ENCODE measurements at regions not wholly inside any gene's neighbourhood (a gene's known extent, or its start where the extent isn't known, plus 50 kb on each side); places are given as distances from the start of the nearest gene placed in this dataset.

DNA sequence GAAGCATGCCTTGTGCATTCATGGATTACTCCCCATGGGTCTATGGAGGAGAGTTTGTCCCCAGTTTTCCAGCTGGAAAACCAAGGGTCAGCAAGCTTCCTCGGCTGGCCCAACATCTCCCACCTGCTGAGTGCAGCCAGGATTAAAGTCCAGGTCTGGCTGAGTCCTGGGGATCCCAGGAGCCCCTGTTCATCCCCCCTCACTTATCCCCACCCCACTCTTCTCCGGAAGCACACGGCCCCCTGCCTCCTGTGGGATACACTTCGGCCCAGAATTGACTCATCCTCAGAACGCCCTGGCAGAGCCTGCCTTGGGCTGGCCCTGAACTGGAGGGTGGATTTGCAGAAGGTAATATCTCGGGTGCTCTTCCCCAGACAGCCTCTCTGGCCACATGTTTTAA, 276.1 kb downstream of the NPHP4 start:
- H3F3A ChIP-seq (ENCODE audit: control insufficient read depth, insufficient read depth), result no peaks in the 10 kb centered on the region
- peaks cover 12% of the 10 kb centered on the region for H3K4me1 ChIP-seq (ENCODE audit: control insufficient read depth, low read length)
- TF ChIP-seq, protein P1, sequence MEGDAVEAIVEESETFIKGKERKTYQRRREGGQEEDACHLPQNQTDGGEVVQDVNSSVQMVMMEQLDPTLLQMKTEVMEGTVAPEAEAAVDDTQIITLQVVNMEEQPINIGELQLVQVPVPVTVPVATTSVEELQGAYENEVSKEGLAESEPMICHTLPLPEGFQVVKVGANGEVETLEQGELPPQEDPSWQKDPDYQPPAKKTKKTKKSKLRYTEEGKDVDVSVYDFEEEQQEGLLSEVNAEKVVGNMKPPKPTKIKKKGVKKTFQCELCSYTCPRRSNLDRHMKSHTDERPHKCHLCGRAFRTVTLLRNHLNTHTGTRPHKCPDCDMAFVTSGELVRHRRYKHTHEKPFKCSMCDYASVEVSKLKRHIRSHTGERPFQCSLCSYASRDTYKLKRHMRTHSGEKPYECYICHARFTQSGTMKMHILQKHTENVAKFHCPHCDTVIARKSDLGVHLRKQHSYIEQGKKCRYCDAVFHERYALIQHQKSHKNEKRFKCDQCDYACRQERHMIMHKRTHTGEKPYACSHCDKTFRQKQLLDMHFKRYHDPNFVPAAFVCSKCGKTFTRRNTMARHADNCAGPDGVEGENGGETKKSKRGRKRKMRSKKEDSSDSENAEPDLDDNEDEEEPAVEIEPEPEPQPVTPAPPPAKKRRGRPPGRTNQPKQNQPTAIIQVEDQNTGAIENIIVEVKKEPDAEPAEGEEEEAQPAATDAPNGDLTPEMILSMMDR (IDR thresholded peaks at IDR 0.05; ENCODE audit: low read depth, low read length, poor library complexity, severe bottlenecking), result no peak
- no peak for TF ChIP-seq EZH2phosphoT487 (IDR thresholded peaks at IDR 0.05; ENCODE audit: borderline replicate concordance, low read length)
- H3K4me2 ChIP-seq (ENCODE audit: low read length), result no peak overlapping the region
- no peaks in the 10 kb centered on the region for H3K9me2 ChIP-seq (replicated peaks; ENCODE audit: control insufficient read depth, low read length)
- H3K27me3 ChIP-seq (ENCODE audit: control insufficient read depth, low read length), result 0 out of 2 replicates have a peak, but pooled peaks cover 2% of the 10 kb centered on the region
- no peak overlapping the region for H3K27ac ChIP-seq (ENCODE audit: low read depth, low read length)
- no peaks in the 10 kb centered on the region for H4K20me1 ChIP-seq (ENCODE audit: control insufficient read depth, insufficient read depth, low read depth, low read length)
- no peaks in the 10 kb centered on the region for H3K79me2 ChIP-seq (ENCODE audit: control insufficient read depth, low read length)
- H3K36me3 ChIP-seq (ENCODE audit: control insufficient read depth, low read length), result no peaks in the 10 kb centered on the region
- no peaks in the 10 kb centered on the region for H3K9me3 ChIP-seq (ENCODE audit: control insufficient read depth, insufficient read depth, low read length)
- no peak overlapping the region for H3K4me3 ChIP-seq (ENCODE audit: low read length)

DNA sequence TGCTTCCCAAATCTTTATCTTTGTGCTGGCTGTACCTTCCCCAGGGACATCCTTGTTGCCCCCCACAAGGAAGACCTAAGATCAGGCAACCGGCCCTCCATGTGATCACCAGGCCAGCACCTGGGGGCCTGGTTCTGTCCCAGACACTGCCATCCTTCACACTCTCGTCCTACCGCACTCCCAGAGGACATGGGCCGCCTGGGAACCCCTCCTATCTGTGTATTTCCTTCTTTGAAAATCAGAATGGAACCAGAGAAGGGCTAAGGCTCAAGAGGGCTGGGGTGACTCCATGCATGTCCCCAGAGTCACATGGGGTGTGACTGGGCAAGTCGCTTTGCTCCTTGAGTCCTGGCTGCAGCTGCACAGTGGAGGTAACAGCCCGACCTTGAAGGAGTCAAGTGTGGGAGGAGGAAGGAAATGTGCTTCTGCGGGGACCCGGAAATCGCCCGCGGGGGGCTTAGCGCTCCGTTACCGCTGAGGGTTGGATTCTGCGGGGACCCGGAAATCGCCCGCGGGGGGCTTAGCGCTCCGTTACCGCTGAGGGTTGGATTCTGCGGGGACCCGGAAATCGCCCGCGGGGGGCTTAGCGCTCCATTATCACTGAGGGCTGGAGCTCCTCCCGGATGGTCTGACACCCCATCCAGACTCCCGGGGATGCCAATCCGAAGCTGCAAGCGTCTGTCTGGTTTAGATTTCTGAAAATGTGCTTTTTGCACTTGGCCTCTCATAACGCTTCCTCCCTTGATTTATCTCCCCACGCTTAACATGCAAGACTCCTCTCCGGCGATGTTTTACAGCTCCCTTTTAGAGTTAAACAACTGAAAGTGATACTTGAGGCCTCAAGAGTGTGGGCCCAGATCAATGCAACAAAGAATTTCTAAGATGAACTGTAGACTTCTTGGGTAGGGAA, 278.9 kb downstream of the NPHP4 start:
- H3K9me3 ChIP-seq (ENCODE audit: control insufficient read depth, insufficient read depth, low read length), result peaks cover 3% of the 10 kb centered on the region; the same call in 1 of the 2 replicates
- no peaks in the 10 kb centered on the region for H3K9me2 ChIP-seq (replicated peaks; ENCODE audit: control insufficient read depth, low read length)
- no peaks in the 10 kb centered on the region for H3K36me3 ChIP-seq (ENCODE audit: control insufficient read depth, low read length)
- H3K27ac ChIP-seq (ENCODE audit: low read depth, low read length), result no peak overlapping the region
- H3F3A ChIP-seq (ENCODE audit: control insufficient read depth, insufficient read depth), result no peaks in the 10 kb centered on the region
- 0 out of 2 replicates have a peak, but pooled peaks cover 2% of the 10 kb centered on the region for H3K27me3 ChIP-seq (ENCODE audit: control insufficient read depth, low read length)
- no peak overlapping the region for H3K4me3 ChIP-seq (ENCODE audit: low read length)
- TF ChIP-seq, protein P1 (IDR thresholded peaks at IDR 0.05; ENCODE audit: low read depth, low read length, poor library complexity, severe bottlenecking), result no peak
- TF ChIP-seq EZH2phosphoT487 (IDR thresholded peaks at IDR 0.05; ENCODE audit: borderline replicate concordance, low read length), result no peak
- H4K20me1 ChIP-seq (ENCODE audit: control insufficient read depth, insufficient read depth, low read depth, low read length), result no peaks in the 10 kb centered on the region
- H3K4me2 ChIP-seq (ENCODE audit: low read length), result no peak overlapping the region
- H3K4me1 ChIP-seq (ENCODE audit: control insufficient read depth, low read length), result peaks cover 12% of the 10 kb centered on the region
- no peaks in the 10 kb centered on the region for H3K79me2 ChIP-seq (ENCODE audit: control insufficient read depth, low read length)

DNA sequence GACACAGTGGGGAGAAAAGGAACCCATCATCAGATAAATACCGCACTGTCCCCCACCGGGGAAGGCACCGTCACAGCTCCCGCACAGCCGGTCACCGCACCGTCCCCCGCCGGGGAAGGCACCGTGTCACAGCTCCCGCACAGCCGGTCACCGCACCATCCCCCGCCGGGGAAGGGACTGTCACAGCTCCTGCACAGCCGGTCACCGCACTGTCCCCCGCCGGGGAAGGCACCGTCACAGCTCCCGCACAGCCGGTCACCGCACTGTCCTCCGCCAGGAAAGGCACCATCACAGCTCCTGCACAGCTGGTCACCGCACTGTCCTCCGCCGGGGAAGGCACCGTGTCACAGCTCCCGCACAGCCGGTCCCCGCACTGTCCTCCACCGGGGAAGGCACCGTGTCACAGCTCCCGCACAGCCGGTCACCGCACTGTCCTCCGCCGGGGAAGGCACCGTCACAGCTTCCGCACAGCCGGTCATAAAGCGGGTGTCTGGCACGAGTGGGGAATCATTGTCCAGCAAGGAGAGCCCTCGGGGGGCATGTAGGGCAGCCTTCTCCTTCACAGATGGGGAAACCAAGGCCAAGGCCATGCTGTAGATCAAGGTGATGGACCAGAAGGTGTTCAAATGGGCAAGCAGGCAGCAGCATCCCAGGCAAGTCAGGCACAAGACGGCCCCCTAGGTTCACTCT, 280.1 kb downstream of the NPHP4 start:
- peaks cover 4% of the 10 kb centered on the region for H3K4me1 ChIP-seq (ENCODE audit: control insufficient read depth, low read length)
- H3K27ac ChIP-seq (ENCODE audit: low read depth, low read length), result no peak overlapping the region
- H4K20me1 ChIP-seq (ENCODE audit: control insufficient read depth, insufficient read depth, low read depth, low read length), result no peaks in the 10 kb centered on the region
- TF ChIP-seq, protein P1 (IDR thresholded peaks at IDR 0.05; ENCODE audit: low read depth, low read length, poor library complexity, severe bottlenecking), result no peak
- no peak for TF ChIP-seq EZH2phosphoT487 (IDR thresholded peaks at IDR 0.05; ENCODE audit: borderline replicate concordance, low read length)
- no peaks in the 10 kb centered on the region for H3K79me2 ChIP-seq (ENCODE audit: control insufficient read depth, low read length)
- H3K9me2 ChIP-seq (replicated peaks; ENCODE audit: control insufficient read depth, low read length), result no peaks in the 10 kb centered on the region
- no peaks in the 10 kb centered on the region for H3K36me3 ChIP-seq (ENCODE audit: control insufficient read depth, low read length)
- H3K4me2 ChIP-seq (ENCODE audit: low read length), result no peak overlapping the region
- H3K27me3 ChIP-seq (ENCODE audit: control insufficient read depth, low read length), result no peaks in the 10 kb centered on the region
- peaks cover 3% of the 10 kb centered on the region; the same call in 1 of the 2 replicates for H3K9me3 ChIP-seq (ENCODE audit: control insufficient read depth, insufficient read depth, low read length)
- no peaks in the 10 kb centered on the region for H3F3A ChIP-seq (ENCODE audit: control insufficient read depth, insufficient read depth)
- H3K4me3 ChIP-seq (ENCODE audit: low read length), result no peak overlapping the region

All from DOHH2 (cell line).